Small intestine (tissue), 7 donors: ENCODE measurements at regions not wholly inside any gene's neighbourhood (a gene's known extent, or its start where the extent isn't known, plus 50 kb on each side); places are given as distances from the start of the nearest gene placed in this dataset.

Experiments
- DNase-seq, 2 donors: peaks; one replicate each; pipeline versions ENCODE4 v3.0.0 to v3.0.0-alpha.2; 2013
- FAIRE-seq: peaks from 2 replicates; lab custom pipeline; 2012; peaks lifted over from hg19 to GRCh38; lab: Jason Lieb, UNC
- H3K27ac ChIP-seq, 3 donors: one replicate each; pipeline ENCODE4 v1.5.1; 2013; ENCODE audit warnings: low read length in 2 of 3, mild to moderate bottlenecking in 2 of 3, control low read depth in 1 of 3, inconsistent platforms in 1 of 3, low read depth in 1 of 3, moderate library complexity in 1 of 3
- H3K27me3 ChIP-seq, 3 donors: one replicate each; pipeline ENCODE4 v1.6.1; 2013; ENCODE audit warnings: low read length in 3 of 3, inconsistent platforms in 1 of 3; ENCODE audit not compliant: control insufficient read depth in 3 of 3, insufficient read depth in 3 of 3
- H3K36me3 ChIP-seq, 3 donors: one replicate each; pipeline ENCODE4 v1.6.1; 2013; ENCODE audit warnings: low read length in 3 of 3, inconsistent platforms in 1 of 3, low read depth in 1 of 3, mild to moderate bottlenecking in 1 of 3, moderate library complexity in 1 of 3; ENCODE audit not compliant: control insufficient read depth in 3 of 3, insufficient read depth in 2 of 3
- H3K4me1 ChIP-seq, 3 donors: one replicate each; pipeline ENCODE4 v1.6.1; 2013; ENCODE audit warnings: low read length in 2 of 3, inconsistent platforms in 1 of 3, low read depth in 1 of 3, mild to moderate bottlenecking in 1 of 3, moderate library complexity in 1 of 3; ENCODE audit not compliant: control insufficient read depth in 3 of 3, insufficient read depth in 2 of 3
- H3K4me3 ChIP-seq, 3 donors: one replicate each; pipeline ENCODE4 v1.5.1; 2013; ENCODE audit warnings: low read length in 3 of 3, control low read depth in 1 of 3, inconsistent platforms in 1 of 3, low read depth in 1 of 3, mild to moderate bottlenecking in 1 of 3, moderate library complexity in 1 of 3
- H3K9me3 ChIP-seq, 2 donors: one replicate each; pipeline ENCODE4 v1.6.1; 2013; ENCODE audit warnings: low read depth in 1 of 2, low read length in 1 of 2; ENCODE audit not compliant: control insufficient read depth in 2 of 2, insufficient read depth in 1 of 2
- WGBS, 3 donors: extraction: QIAGEN DNeasy Blood & Tissue Kit; methylation state at CpG; one replicate each; pipeline ENCODE4 v1.1.7; 2013; 5-methylcytosine and 5-hydroxymethylcytosine counted together
- donor health status: healthy with polysubstance abuse.
- donor health status: control.
- donor health status: control.
- donor health status: Bipolar disorder and iron deficiency.
- donor health status: healthy.

GRCh38 chr2:20525041-20526035 is 78.5 kb downstream of the RHOB start:
- H3K36me3 ChIP-seq = no peaks in the 10 kb centered on the region
- H3K27ac ChIP-seq = peak overlapping the region in 1 of 3 donors; percentile 37
- DNase-seq = no peak
- no peaks in the 10 kb centered on the region for H3K9me3 ChIP-seq
- peaks cover 0 to 6% (median 0%) of the 10 kb centered on the region in 3 donors for H3K4me1 ChIP-seq
- WGBS, 3 donors = 74 to 83% (median 78%) methylated on average over 17 of the region's 17 CpGs
- no peak for FAIRE-seq
- no peak overlapping the region for H3K4me3 ChIP-seq
- no peaks in the 10 kb centered on the region for H3K27me3 ChIP-seq

GRCh38 chr2:20526160-20526559 is 79.3 kb downstream of the RHOB start:
- 81 to 88% (median 87%) methylated on average over 3 of the region's 3 CpGs for WGBS, 3 donors
- Histone ChIP-seq H3K4me1 (peaks cover 0 to 6% (median 0%) of the 10 kb centered on the region in 3 donors), H3K27ac (no peak overlapping the region), H3K36me3 (no peaks in the 10 kb centered on the region), H3K9me3 (no peaks in the 10 kb centered on the region), H3K27me3 (no peaks in the 10 kb centered on the region), H3K4me3 (no peak overlapping the region)
- DNase-seq = no peak
- FAIRE-seq = no peak

DNA sequence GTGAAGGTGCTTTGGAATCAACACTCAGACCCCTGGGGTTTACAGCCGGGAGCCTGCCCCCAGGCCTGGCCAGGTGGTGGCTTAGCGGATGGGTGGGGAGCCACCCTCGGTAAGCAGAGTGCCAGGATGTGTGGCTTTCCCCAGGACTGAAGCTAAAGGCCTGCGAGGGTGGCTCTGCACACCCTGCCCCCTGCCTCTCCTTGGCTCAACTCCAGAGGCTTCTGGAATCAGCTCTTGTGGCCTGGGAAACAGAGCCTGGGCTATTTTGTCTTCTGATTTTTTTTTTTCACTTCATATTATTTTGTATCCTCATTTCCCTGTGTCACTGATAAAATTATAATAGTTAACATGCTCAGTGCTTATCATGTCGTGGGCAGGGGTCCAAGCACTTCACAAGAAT is 79.8 kb downstream of the RHOB start:
- Histone ChIP-seq H3K27me3 (no peaks in the 10 kb centered on the region), H3K4me3 (no peak overlapping the region), H3K4me1 (peaks cover 0 to 6% (median 0%) of the 10 kb centered on the region in 3 donors), H3K9me3 (no peaks in the 10 kb centered on the region), H3K36me3 (no peaks in the 10 kb centered on the region), H3K27ac (no peak overlapping the region)
- DNase-seq (no peak), FAIRE-seq (no peak)
- 49 to 62% (median 50%) methylated on average over 5 of the region's 5 CpGs for WGBS, 3 donors

- no peaks in the 10 kb centered on the region for H3K36me3 ChIP-seq
- no peak overlapping the region for H3K27ac ChIP-seq
- peaks cover 0 to 6% (median 0%) of the 10 kb centered on the region in 3 donors for H3K4me1 ChIP-seq
- DNase-seq (no peak), FAIRE-seq (no peak)
- no peak overlapping the region for H3K4me3 ChIP-seq
- no peaks in the 10 kb centered on the region for H3K9me3 ChIP-seq
- no peaks in the 10 kb centered on the region for H3K27me3 ChIP-seq
- WGBS, 3 donors = 75 to 97% (median 83%) methylated on average over 2 of the region's 2 CpGs
These were observed 81.8 kb downstream of the RHOB start for GRCh38 chr2:20528713-20529112.

GRCh38 chr2:20530520-20530919 is 83.6 kb downstream of the RHOB start:
- DNase-seq (no peak), FAIRE-seq (no peak)
- no peaks in the 10 kb centered on the region for H3K9me3 ChIP-seq
- H3K27ac ChIP-seq = no peak overlapping the region
- peaks cover 0 to 4% (median 0%) of the 10 kb centered on the region in 3 donors for H3K4me1 ChIP-seq
- no peaks in the 10 kb centered on the region for H3K36me3 ChIP-seq
- H3K27me3 ChIP-seq = peaks cover 0 to 3% (median 0%) of the 10 kb centered on the region in 3 donors
- WGBS, 3 donors = 81 to 94% (median 91%) methylated on average over 6 of the region's 6 CpGs
- H3K4me3 ChIP-seq = no peak overlapping the region

DNA sequence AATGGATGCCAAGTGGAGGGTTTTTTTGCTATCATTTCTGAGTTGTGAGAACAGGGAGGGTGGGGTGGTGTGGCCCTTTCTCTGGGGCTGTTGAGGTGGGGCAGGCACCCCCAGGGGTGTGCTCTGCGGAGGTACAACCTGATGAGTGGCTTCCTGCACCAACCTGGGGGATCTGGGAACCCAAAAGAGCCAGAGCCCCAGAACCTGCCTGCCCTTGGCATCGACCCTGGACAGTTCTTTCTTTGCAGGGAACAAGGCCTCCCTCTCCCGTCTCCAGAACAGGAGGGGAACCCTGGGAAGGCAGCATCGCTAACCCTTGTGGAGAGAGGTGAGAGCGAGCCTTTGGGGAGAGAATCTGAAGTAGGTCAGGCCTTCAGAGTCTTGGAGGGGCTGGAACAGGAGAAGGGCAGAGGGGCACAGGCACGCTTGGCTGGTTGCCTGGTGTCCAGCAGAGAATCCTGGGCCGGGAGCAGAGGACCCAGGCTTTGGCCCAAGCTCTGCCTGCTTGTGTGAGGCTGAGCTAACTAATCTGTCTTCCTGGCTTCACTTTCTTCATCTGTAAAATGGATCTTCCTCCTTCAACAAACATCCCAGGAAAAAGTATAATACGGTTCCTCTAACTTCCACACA is 84.9 kb downstream of the RHOB start:
- H3K4me1 ChIP-seq = no peaks in the 10 kb centered on the region
- 64 to 77% (median 69%) methylated on average over 8 of the region's 8 CpGs for WGBS, 3 donors
- no peaks in the 10 kb centered on the region for H3K9me3 ChIP-seq
- no peak for DNase-seq
- no peak overlapping the region for H3K4me3 ChIP-seq
- H3K27me3 ChIP-seq = peaks cover 0 to 3% (median 0%) of the 10 kb centered on the region in 3 donors
- no peak for FAIRE-seq
- H3K36me3 ChIP-seq = no peaks in the 10 kb centered on the region
- H3K27ac ChIP-seq = no peak overlapping the region

DNA sequence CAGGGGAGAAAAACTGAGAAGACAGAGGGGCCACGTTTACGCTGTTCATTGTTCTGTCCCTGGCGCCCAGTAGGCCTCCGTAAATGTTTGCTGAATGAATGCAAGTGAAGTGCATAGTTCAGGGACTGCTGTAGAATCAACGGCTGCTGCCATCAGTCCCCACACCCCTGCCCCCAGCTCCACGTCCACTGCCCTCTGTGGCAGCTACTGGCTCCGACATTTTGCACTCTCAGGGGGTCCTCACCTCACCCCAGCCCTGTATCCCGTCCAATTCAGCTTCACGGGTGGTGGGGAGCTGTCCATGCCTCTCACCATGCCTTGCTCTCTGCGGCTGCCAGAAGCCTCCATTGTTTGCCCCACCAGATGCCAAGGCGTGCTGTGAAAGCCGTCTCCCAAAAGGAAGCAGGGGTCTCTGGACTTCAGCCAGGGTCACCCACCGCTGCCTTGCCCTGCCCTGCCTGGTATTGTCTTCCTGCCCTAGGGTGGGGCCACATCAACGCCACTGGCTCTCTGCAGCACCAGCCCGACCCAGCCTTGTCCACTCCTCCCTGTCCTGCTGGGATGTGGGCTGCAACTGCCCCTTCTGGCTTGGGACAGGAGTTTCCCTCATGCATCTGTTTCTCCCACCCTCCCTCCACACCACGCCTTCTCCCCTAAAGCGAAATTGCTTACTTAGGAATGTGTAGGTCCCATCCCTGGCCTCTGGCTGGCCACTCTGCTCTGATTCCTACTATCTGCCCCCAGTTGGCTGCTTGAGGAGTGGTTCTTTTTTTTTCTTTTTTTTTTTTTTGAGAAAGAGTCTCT is 86.0 kb downstream of the RHOB start:
- no peak for DNase-seq
- no peaks in the 10 kb centered on the region for H3K36me3 ChIP-seq
- no peak overlapping the region for H3K4me3 ChIP-seq
- peaks cover 0 to 9% (median 0%) of the 10 kb centered on the region in 3 donors for H3K4me1 ChIP-seq
- no peak for FAIRE-seq
- H3K9me3 ChIP-seq = no peaks in the 10 kb centered on the region
- H3K27ac ChIP-seq = no peak overlapping the region
- 72 to 76% (median 74%) methylated on average over 17 of the region's 17 CpGs for WGBS, 3 donors
- peaks cover 0 to 3% (median 0%) of the 10 kb centered on the region in 3 donors for H3K27me3 ChIP-seq
